ENCODE measurements at regions not wholly inside any gene's neighbourhood (a gene's known extent, or its start where the extent isn't known, plus 50 kb on each side); places are given as distances from the start of the nearest gene placed in this dataset.
"Not testable (repeated sequence)": the region's sequence is repeated elsewhere in the genome, so short reads cannot be mapped to it uniquely, and the experiment has no call there.

DNA sequence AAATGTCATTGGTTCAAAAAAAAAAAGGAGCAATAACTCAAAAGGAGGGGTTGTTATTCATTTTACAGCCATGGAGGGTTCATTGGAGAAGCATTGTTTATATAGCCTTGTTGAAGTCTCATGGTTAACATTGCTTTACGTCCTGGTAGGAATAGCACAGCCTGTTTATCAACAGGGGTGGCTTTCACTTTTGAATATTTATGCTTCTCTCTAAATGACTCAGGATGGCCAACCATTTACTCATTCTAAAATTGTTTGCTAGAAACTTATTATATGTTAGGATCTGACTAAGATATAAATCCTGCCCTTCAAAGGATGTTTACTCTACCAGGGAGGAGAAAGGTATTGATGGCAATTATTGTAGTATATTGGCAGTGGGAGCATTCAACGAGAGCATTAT, 534.1 kb upstream of the GALNTL6 start:
- Mint-ChIP-seq H3K4me1 (ENCODE audit: low read depth) (no peaks in the 10 kb centered on the region), H3K36me3 (ENCODE audit: low read depth) (no peaks in the 10 kb centered on the region), H3K9me3 (no peaks in the 10 kb centered on the region), H3K27me3 (ENCODE audit: low read depth) (no peaks in the 10 kb centered on the region), H3K4me3 (no peak overlapping the region), H3K27ac (no peak overlapping the region)
- intact Hi-C loops (cut with micrococcal nuclease), result no loop called here
- CTCF ChIA-PET, result no interaction called here
- DNase-seq, result no peak

- H3K9me3 Mint-ChIP-seq, result peaks cover 5% of the 10 kb centered on the region
- no peaks in the 10 kb centered on the region for H3K4me1 Mint-ChIP-seq (ENCODE audit: low read depth)
- H3K4me3 Mint-ChIP-seq, result no peak overlapping the region
- intact Hi-C loops (cut with micrococcal nuclease), result no loop called here
- no peaks in the 10 kb centered on the region for H3K36me3 Mint-ChIP-seq (ENCODE audit: low read depth)
- DNase-seq, result no peak
- H3K27ac Mint-ChIP-seq, result no peak overlapping the region
- CTCF ChIA-PET, result no interaction called here
- H3K27me3 Mint-ChIP-seq (ENCODE audit: low read depth), result no peaks in the 10 kb centered on the region
These were observed 546.5 kb upstream of the GALNTL6 start for GRCh38 chr4:171266671-171267070.

DNA sequence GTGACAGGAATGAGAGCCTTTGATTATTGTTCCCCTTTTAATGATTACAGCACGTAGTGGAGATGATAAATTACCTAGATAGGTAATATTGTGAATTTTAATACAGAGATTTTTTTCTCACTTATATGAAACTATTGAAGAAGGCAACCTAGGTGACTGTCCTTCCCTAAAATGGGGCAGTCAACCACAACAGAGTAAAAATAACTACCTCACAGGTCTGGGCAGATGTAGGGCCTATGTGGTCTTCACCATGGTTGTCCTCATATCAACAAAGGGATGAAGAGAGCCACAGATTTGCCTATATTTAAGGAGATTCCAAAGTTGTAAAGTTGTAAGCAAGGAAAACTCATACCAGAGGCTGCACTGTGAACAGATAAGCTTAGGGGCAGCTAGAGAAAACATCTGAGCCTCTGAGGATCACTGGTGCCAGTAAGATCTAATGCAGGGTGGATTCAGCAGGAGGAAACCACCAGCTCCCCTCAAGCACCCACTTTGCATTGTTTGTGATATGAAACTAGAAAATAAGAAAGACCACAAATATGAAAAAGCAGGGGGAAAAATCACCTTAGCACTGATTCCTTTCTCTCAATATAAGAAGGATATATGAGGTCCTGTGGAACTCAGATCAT, 547.9 kb upstream of the GALNTL6 start:
- Mint-ChIP-seq H3K27me3 (ENCODE audit: low read depth) (no peaks in the 10 kb centered on the region), H3K9me3 (peaks cover 9% of the 10 kb centered on the region), H3K27ac (no peak overlapping the region), H3K4me3 (no peak overlapping the region), H3K4me1 (ENCODE audit: low read depth) (no peaks in the 10 kb centered on the region), H3K36me3 (ENCODE audit: low read depth) (no peaks in the 10 kb centered on the region)
- no peak for DNase-seq
- intact Hi-C loops (cut with micrococcal nuclease), result no loop called here
- CTCF ChIA-PET, result interaction anchor here (0.7 kb wide), 1 partner anchor 259 kb away, joined by 3 read pairs; no protein-coding TSS in a partner anchor

- no peak overlapping the region for H3K4me3 Mint-ChIP-seq
- H3K27ac Mint-ChIP-seq, result no peak overlapping the region
- DNase-seq, result no peak
- H3K36me3 Mint-ChIP-seq (ENCODE audit: low read depth), result no peaks in the 10 kb centered on the region
- CTCF ChIA-PET, result no interaction called here
- H3K4me1 Mint-ChIP-seq (ENCODE audit: low read depth), result no peaks in the 10 kb centered on the region
- no peaks in the 10 kb centered on the region for H3K27me3 Mint-ChIP-seq (ENCODE audit: low read depth)
- H3K9me3 Mint-ChIP-seq, result peaks cover 8% of the 10 kb centered on the region
- intact Hi-C loops (cut with micrococcal nuclease), result no loop called here
These were observed 557.0 kb upstream of the GALNTL6 start for GRCh38 chr4:171256223-171256622.

DNA sequence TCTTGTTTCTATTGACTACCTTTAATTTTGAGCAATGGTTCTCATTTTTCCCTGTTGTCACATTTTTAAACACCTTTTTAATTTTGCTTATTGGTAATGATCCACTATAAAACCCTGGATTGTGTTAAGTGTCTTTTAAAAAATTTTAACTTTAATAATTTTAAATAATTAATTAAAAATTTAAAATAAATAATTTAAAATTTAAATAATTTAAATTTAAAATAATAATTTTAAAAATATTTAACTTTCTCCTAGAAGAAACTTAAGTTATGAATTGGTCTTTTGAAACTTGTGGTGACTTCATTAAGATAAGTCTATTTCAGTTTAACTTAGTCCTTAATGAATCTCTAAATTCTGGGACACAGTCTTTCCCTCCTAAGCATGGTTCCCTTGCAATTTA, 566.3 kb upstream of the GALNTL6 start:
- no peak overlapping the region for H3K4me3 Mint-ChIP-seq
- peaks cover 6% of the 10 kb centered on the region for H3K9me3 Mint-ChIP-seq
- H3K4me1 Mint-ChIP-seq (ENCODE audit: low read depth), result no peaks in the 10 kb centered on the region
- DNase-seq, result no peak
- H3K36me3 Mint-ChIP-seq (ENCODE audit: low read depth), result no peaks in the 10 kb centered on the region
- CTCF ChIA-PET, result no interaction called here
- no peak overlapping the region for H3K27ac Mint-ChIP-seq
- intact Hi-C loops (cut with micrococcal nuclease), result no loop called here
- H3K27me3 Mint-ChIP-seq (ENCODE audit: low read depth), result no peaks in the 10 kb centered on the region

DNA sequence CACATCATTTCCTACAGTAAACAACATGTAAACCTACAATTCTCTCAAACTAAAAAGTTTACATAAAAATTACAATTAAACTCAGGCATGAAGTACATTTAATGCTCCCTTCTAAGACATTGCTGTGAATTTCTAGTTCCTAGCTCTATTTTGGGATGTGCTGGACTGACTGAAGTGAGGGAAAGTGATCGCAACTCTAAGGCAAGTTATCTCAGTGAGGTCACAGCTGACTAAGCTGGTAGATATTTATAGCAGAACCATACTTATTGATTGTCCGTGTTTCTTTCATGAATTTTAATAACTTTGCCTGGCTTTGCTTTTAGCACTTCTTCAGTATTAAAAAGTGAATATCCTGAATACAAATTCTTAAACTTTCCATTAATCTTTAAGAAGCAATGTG, 570.4 kb upstream of the GALNTL6 start:
- no peak overlapping the region for H3K27ac Mint-ChIP-seq
- H3K4me3 Mint-ChIP-seq, result no peak overlapping the region
- intact Hi-C loops (cut with micrococcal nuclease), result no loop called here
- CTCF ChIA-PET, result no interaction called here
- peaks cover 2% of the 10 kb centered on the region for H3K9me3 Mint-ChIP-seq
- DNase-seq, result no peak
- H3K27me3 Mint-ChIP-seq (ENCODE audit: low read depth), result no peaks in the 10 kb centered on the region
- H3K4me1 Mint-ChIP-seq (ENCODE audit: low read depth), result no peaks in the 10 kb centered on the region
- no peaks in the 10 kb centered on the region for H3K36me3 Mint-ChIP-seq (ENCODE audit: low read depth)

- H3K4me3 Mint-ChIP-seq, result no peak overlapping the region
- intact Hi-C loops (cut with micrococcal nuclease), result no loop called here
- CTCF ChIA-PET, result no interaction called here
- no peak overlapping the region for H3K27ac Mint-ChIP-seq
- no peaks in the 10 kb centered on the region for H3K36me3 Mint-ChIP-seq (ENCODE audit: low read depth)
- no peak for DNase-seq
- H3K4me1 Mint-ChIP-seq (ENCODE audit: low read depth), result no peaks in the 10 kb centered on the region
- peaks cover 3% of the 10 kb centered on the region for H3K9me3 Mint-ChIP-seq
- H3K27me3 Mint-ChIP-seq (ENCODE audit: low read depth), result no peaks in the 10 kb centered on the region
These were observed 574.0 kb upstream of the GALNTL6 start for GRCh38 chr4:171239196-171239595.

DNA sequence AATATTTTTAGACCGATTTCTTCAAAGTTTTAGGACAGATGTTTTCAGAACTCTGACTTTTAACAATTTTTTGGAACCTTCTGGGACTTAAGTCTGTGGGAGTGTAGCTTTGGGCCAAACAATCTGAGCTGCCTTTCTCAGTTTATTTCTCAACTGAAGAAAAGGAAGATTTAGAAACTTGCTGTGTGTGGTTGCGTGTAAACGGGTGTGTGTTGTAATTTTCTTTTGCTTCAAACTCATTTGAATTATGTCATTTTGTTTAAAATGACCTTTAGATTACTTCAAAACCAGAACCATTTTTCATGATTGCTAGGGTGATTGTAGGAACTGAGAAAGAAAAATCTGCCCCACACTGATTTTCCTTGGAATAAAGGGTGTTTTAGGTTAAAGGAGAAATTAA, 577.7 kb upstream of the GALNTL6 start:
- Mint-ChIP-seq H3K27me3 (ENCODE audit: low read depth) (no peaks in the 10 kb centered on the region), H3K36me3 (ENCODE audit: low read depth) (no peaks in the 10 kb centered on the region), H3K4me1 (ENCODE audit: low read depth) (no peaks in the 10 kb centered on the region), H3K9me3 (peaks cover 3% of the 10 kb centered on the region), H3K27ac (no peak overlapping the region), H3K4me3 (no peak overlapping the region)
- intact Hi-C loops (cut with micrococcal nuclease), result no loop called here
- no peak for DNase-seq
- CTCF ChIA-PET, result no interaction called here

- H3K9me3 Mint-ChIP-seq; intact Hi-C loops (cut with micrococcal nuclease); H3K27me3 Mint-ChIP-seq (ENCODE audit: low read depth); DNase-seq; H3K27ac Mint-ChIP-seq; H3K4me1 Mint-ChIP-seq (ENCODE audit: low read depth); H3K4me3 Mint-ChIP-seq; H3K36me3 Mint-ChIP-seq (ENCODE audit: low read depth); CTCF ChIA-PET: not testable (repeated sequence)
These were observed 583.9 kb upstream of the GALNTL6 start for GRCh38 chr4:171229354-171229753.

GRCh38 chr4:171221181-171221580, 592.0 kb upstream of the GALNTL6 start:
- peaks cover 4% of the 10 kb centered on the region for H3K9me3 Mint-ChIP-seq
- intact Hi-C loops (cut with micrococcal nuclease), result no loop called here
- H3K27ac Mint-ChIP-seq, result no peak overlapping the region
- DNase-seq, result no peak
- no peaks in the 10 kb centered on the region for H3K4me1 Mint-ChIP-seq (ENCODE audit: low read depth)
- no peaks in the 10 kb centered on the region for H3K36me3 Mint-ChIP-seq (ENCODE audit: low read depth)
- H3K27me3 Mint-ChIP-seq (ENCODE audit: low read depth), result no peaks in the 10 kb centered on the region
- CTCF ChIA-PET, result no interaction called here
- H3K4me3 Mint-ChIP-seq, result no peak overlapping the region

DNA sequence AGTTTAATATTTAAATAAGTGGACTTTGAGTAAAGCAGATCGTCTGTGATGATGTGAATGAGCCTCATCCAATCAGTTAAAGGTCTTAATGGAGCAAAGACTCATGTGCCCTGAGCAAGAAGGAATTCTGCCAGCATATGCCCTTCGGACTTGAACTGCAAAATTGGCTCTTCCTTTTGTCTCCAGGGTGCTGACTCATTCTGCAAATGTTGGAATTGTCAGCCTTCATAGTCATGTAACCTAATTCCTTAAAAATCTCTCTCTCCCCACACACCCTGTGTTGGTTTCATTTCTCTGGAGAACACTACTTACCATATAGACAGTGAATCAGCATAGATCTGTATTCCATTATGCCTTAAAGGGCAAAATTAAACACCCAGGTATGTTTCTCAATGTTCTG, 609.8 kb upstream of the GALNTL6 start:
- Mint-ChIP-seq H3K9me3 (peaks cover 5% of the 10 kb centered on the region), H3K27me3 (ENCODE audit: low read depth) (no peaks in the 10 kb centered on the region), H3K27ac (no peak overlapping the region), H3K4me3 (no peak overlapping the region), H3K36me3 (ENCODE audit: low read depth) (no peaks in the 10 kb centered on the region), H3K4me1 (ENCODE audit: low read depth) (no peaks in the 10 kb centered on the region)
- intact Hi-C loops (cut with micrococcal nuclease), result no loop called here
- CTCF ChIA-PET, result no interaction called here
- no peak for DNase-seq

GRCh38 chr4:171202908-171203307, 610.3 kb upstream of the GALNTL6 start:
- H3K27me3 Mint-ChIP-seq (ENCODE audit: low read depth), result no peaks in the 10 kb centered on the region
- CTCF ChIA-PET, result no interaction called here
- no peaks in the 10 kb centered on the region for H3K4me1 Mint-ChIP-seq (ENCODE audit: low read depth)
- H3K27ac Mint-ChIP-seq, result no peak overlapping the region
- H3K4me3 Mint-ChIP-seq, result no peak overlapping the region
- intact Hi-C loops (cut with micrococcal nuclease), result no loop called here
- no peaks in the 10 kb centered on the region for H3K36me3 Mint-ChIP-seq (ENCODE audit: low read depth)
- no peak for DNase-seq
- peaks cover 5% of the 10 kb centered on the region for H3K9me3 Mint-ChIP-seq

GRCh38 chr4:171186700-171187099, 626.5 kb upstream of the GALNTL6 start:
- CTCF ChIA-PET, result no interaction called here
- H3K4me3 Mint-ChIP-seq, result no peak overlapping the region
- H3K9me3 Mint-ChIP-seq, result no peaks in the 10 kb centered on the region
- intact Hi-C loops (cut with micrococcal nuclease), result no loop called here
- no peaks in the 10 kb centered on the region for H3K4me1 Mint-ChIP-seq (ENCODE audit: low read depth)
- DNase-seq, result no peak
- no peak overlapping the region for H3K27ac Mint-ChIP-seq
- no peaks in the 10 kb centered on the region for H3K27me3 Mint-ChIP-seq (ENCODE audit: low read depth)
- H3K36me3 Mint-ChIP-seq (ENCODE audit: low read depth), result no peaks in the 10 kb centered on the region

DNA sequence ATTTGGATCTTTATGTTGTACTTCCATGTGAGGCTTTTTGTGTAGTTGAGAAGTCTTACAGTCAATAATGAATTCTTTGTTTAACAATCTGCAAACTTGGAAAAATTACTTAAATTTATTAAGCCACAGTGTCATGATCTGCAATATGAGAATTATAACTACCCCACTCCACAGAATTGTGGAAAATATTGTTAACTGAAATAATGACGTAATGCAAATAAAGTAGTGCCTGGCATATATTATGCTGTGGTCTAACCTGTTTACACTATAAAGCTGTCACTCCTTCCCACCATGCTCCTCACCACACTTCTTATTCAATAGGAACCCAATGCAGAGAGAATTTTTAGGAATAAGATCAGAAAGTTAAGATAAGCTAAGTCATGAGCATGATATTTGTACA, 632.1 kb upstream of the GALNTL6 start:
- Mint-ChIP-seq H3K27ac (no peak overlapping the region), H3K4me1 (ENCODE audit: low read depth) (no peaks in the 10 kb centered on the region), H3K27me3 (ENCODE audit: low read depth) (no peaks in the 10 kb centered on the region), H3K9me3 (peaks cover 2% of the 10 kb centered on the region), H3K4me3 (no peak overlapping the region), H3K36me3 (ENCODE audit: low read depth) (no peaks in the 10 kb centered on the region)
- CTCF ChIA-PET, result no interaction called here
- DNase-seq, result no peak
- intact Hi-C loops (cut with micrococcal nuclease), result no loop called here
